ENCODE measurements at regions not wholly inside any gene's neighbourhood (a gene's known extent, or its start where the extent isn't known, plus 50 kb on each side); places are given as distances from the start of the nearest gene placed in this dataset.

DNA sequence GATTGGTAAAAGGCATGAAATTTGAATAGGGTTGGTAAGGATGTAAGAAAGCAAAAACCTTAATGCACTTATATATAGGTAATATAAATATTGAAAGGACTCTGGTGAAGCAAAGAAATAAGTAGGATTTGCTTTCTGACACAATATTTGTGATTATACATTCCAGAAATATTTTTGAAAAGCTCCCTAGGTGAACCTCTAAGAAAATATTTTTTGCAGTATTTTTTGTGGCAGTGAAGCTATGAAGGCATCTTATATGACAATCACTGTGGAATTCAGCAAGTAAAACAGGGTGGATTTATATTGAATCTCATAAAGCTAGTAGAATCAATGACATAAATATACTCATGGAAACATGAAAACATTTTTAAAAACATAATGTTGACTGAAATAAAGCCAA, 119.6 kb upstream of the EPHA3 start:
- no peak for TF ChIP-seq CTCF (IDR thresholded peaks at IDR 0.05)
- no peak for TF ChIP-seq POLR2A (IDR thresholded peaks at IDR 0.05)
